ENCODE measurements at regions not wholly inside any gene's neighbourhood (a gene's known extent, or its start where the extent isn't known, plus 50 kb on each side); places are given as distances from the start of the nearest gene placed in this dataset.

DNA sequence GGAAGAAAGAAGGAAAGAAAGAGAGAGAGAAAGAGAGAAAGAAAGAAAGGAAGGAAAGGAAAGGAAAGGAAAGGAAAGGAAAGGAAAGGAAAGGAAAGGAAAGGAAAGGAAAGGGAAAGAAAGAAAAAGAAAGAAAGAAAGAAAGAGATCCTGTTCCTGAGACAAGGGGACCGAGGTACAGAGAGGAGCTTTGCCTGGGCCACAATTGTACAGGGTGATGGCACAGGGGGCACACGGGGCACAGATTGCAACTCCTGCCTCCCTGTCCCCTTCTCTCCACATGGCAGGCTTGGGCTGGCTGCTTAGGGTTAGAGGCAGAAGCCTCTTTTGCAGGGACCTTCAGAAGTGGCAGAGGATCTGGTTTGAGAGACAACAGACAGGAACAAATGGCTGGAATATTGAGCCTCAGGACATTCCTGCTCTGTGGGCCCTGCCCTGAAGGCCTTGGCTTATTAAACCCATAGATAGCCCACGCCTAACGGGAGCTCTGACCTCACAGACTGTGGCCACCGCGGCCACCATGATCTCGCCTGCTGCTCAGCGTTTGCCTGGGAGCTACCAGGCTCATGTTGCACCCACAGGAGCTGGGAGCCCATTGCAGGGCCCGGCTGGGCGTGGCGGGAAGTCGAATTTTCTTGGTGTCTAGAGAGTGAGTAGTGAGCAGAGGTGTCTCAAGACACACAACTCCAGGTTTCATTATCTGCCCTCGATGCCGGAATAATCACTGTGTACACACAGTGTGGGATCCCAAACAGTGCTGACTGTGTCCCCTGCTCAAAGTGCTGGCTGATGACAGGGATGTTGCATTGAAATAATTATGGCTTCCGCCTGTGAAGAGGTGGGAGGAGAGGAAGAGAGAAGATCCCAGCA lies 147.9 kb upstream of the NCOR2 start:
- no peak for DNase-seq (ENCODE audit: low spot score)
- Mint-ChIP-seq H3K27me3 (ENCODE audit: low read depth) (peaks cover 1% of the 10 kb centered on the region), H3K36me3 (ENCODE audit: low read depth) (no peaks in the 10 kb centered on the region), H3K4me1 (ENCODE audit: low read depth) (peaks cover 21% of the 10 kb centered on the region), H3K4me3 (no peak overlapping the region), H3K27ac (peak overlapping the region; percentile 65), H3K9me3 (no peaks in the 10 kb centered on the region)

DNA sequence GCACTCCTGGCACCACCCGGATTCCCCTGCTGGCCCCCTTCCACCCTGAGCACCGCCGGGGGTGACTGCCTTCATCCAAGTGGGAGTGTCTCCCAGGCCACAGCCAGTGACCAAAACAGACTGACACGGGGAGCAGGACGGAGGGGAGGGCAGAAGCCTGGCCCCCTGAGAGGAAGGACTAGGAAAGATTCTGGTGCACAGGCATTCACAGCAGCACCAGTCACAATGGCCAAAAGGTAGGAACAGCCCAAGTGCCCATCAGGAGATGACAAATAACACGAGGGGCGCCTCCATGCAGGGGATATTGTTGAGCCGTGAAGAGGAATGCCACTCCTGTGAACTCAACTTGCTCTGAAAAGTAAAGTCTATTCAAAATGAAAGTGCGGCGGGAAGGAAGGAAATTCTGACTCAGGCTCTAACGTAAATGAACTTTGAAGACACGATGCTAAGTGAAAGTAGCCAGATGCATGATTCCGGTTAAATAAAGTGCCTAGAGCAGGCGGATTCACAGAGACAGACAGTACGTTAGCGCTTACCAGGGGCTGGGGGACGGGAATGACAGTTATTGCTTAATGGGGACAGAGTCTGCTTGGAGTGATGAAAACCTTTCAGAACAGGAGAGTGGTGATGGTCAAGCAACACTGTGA lies 146.1 kb upstream of the NCOR2 start:
- Mint-ChIP-seq H3K4me1 (ENCODE audit: low read depth) (peaks cover 21% of the 10 kb centered on the region), H3K27ac (peak overlapping the region; percentile 90), H3K9me3 (no peaks in the 10 kb centered on the region), H3K4me3 (peak overlapping the region; percentile 66), H3K27me3 (ENCODE audit: low read depth) (peaks cover 1% of the 10 kb centered on the region), H3K36me3 (ENCODE audit: low read depth) (no peaks in the 10 kb centered on the region)
- DNase-seq (ENCODE audit: low spot score), result peak; percentile 79

DNA sequence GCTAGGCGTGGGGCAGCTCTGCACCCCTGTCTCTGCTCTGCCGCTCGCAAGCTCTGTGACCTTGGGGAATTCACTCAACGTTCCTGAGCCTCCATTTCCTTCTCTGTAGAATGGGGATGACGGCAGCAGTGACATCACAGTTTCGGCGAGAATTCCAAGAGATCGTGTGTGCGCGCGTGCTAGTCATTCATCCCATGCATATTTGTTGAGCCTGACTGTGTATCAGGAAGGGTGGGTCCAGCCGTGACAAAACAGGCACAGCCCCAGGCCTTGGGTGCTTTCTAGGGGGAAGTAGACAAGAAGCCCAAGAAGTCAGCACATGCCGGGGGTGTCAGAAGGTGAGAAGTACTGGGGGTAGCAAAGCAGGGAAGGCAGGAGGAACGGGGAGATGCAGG lies 145.6 kb upstream of the NCOR2 start:
- Mint-ChIP-seq H3K4me3 (peak overlapping the region; percentile 66), H3K9me3 (no peaks in the 10 kb centered on the region), H3K36me3 (ENCODE audit: low read depth) (no peaks in the 10 kb centered on the region), H3K27ac (peak overlapping the region; percentile 90), H3K27me3 (ENCODE audit: low read depth) (peaks cover 1% of the 10 kb centered on the region), H3K4me1 (ENCODE audit: low read depth) (peaks cover 21% of the 10 kb centered on the region)
- DNase-seq (ENCODE audit: low spot score), result no peak

DNA sequence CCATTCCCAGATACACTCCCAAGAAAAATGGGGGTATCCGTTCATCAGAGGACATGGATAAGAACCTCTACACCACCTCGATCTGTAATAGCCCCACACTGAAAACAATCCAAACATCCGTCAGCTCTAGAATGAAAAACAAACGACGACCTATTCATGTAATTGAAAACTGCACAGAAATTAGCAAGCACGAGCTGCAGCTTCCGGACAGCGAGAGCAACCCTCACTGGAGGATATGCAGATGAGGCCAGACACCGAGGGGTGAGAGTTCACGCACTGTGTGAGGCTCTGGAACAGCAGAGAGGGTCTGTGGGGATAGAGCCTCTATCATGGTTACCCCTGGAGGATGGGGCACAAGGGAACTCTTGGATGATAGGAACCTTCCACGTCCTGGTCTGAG lies 143.9 kb upstream of the NCOR2 start:
- Mint-ChIP-seq H3K9me3 (no peaks in the 10 kb centered on the region), H3K27ac (no peak overlapping the region), H3K27me3 (ENCODE audit: low read depth) (no peaks in the 10 kb centered on the region), H3K4me1 (ENCODE audit: low read depth) (peaks cover 21% of the 10 kb centered on the region), H3K4me3 (no peak overlapping the region), H3K36me3 (ENCODE audit: low read depth) (no peaks in the 10 kb centered on the region)
- DNase-seq (ENCODE audit: low spot score), result no peak

DNA sequence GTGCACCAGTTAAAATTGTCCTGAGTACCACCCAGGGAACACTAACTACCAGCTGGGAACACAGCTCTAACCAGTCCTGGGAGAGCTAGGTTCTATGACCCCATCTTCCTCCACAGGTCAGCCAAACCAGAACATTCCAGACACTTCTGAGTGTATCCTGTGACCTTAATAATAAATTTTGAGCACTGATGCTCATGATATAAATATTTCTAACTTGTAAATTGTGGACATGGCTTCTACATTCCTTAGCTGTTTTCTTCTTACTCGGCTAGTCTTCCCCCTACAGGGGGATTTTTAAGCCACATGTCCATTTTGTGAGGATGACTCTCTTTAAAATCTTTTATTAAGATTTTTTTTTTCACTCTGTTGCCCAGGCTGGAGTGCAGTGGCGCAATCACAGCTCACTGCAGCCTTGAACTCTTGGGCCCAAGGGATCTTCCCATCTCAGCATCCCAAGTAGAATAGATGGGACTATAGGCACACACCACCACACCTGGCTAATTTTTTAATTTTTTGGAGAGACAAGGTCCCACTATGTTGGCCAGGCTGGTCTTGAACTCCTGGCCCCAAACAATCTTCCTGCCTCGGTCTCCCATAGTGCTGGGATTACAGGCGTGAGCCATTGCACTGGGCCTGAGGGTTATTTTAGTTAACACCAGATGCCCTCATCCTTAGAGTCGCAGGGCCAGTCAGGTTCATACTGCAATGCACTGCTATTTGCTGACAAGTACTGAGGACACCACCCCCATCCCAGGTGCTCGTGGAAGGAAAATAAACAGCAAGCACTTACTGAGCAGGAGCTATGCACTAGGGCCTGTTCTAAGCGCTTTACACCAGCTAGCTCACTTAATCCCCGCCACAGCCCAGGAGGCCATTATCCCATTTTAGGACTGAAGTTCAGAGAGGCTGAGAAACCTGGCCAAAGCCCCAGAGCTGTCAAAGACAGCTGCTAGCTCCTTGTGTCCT lies 142.6 kb upstream of the NCOR2 start:
- DNase-seq (ENCODE audit: low spot score), result no peak
- peaks cover 18% of the 10 kb centered on the region for H3K4me1 Mint-ChIP-seq (ENCODE audit: low read depth)
- no peaks in the 10 kb centered on the region for H3K27me3 Mint-ChIP-seq (ENCODE audit: low read depth)
- no peaks in the 10 kb centered on the region for H3K36me3 Mint-ChIP-seq (ENCODE audit: low read depth)
- H3K27ac Mint-ChIP-seq, result no peak overlapping the region
- H3K9me3 Mint-ChIP-seq, result no peaks in the 10 kb centered on the region
- no peak overlapping the region for H3K4me3 Mint-ChIP-seq

DNA sequence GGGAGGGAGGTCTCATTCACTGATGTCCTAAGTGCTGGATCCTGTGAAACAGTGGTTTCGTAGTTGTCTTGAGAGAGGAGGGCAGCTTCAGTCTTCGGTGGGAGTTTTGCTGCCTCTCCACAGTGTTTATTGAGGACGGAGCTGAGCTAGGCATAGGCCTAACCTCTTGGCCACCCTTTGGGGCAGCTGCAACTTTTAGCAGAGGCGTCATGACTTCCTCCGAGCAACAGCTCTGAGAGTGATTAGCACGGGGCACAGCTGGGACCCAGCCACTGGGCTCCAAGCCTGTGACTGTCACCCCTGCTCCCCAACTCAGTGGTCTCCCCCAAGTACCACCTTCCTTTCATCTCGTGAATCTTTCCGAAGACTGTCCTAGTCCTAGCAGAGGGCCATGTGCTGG lies 139.9 kb upstream of the NCOR2 start:
- H3K9me3 Mint-ChIP-seq, result no peaks in the 10 kb centered on the region
- no peaks in the 10 kb centered on the region for H3K36me3 Mint-ChIP-seq (ENCODE audit: low read depth)
- H3K27ac Mint-ChIP-seq, result no peak overlapping the region
- no peak for DNase-seq (ENCODE audit: low spot score)
- no peak overlapping the region for H3K4me3 Mint-ChIP-seq
- H3K27me3 Mint-ChIP-seq (ENCODE audit: low read depth), result peaks cover 4% of the 10 kb centered on the region
- no peaks in the 10 kb centered on the region for H3K4me1 Mint-ChIP-seq (ENCODE audit: low read depth)

DNA sequence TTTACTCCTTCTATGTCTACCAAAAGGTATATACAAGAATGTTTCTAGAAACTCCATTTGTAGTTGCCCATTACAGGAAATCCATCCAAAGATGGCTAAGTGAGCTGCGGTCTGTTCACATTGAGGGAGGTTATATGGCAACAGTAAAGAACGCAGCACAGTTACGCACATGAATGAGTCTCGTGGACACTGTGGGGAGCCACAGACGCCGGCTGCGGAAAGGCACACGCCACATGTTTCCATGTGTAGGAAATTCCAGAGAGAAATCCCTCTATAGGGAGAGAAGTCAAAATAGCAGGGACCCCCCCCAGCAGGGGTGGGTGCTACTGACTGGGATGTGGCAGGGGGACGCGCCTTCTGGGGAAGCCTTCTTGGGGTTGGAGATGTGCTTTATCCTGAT lies 139.0 kb upstream of the NCOR2 start:
- Mint-ChIP-seq H3K27me3 (ENCODE audit: low read depth) (peaks cover 4% of the 10 kb centered on the region), H3K9me3 (no peaks in the 10 kb centered on the region), H3K4me1 (ENCODE audit: low read depth) (no peaks in the 10 kb centered on the region), H3K27ac (no peak overlapping the region), H3K4me3 (no peak overlapping the region), H3K36me3 (ENCODE audit: low read depth) (no peaks in the 10 kb centered on the region)
- DNase-seq (ENCODE audit: low spot score), result no peak

DNA sequence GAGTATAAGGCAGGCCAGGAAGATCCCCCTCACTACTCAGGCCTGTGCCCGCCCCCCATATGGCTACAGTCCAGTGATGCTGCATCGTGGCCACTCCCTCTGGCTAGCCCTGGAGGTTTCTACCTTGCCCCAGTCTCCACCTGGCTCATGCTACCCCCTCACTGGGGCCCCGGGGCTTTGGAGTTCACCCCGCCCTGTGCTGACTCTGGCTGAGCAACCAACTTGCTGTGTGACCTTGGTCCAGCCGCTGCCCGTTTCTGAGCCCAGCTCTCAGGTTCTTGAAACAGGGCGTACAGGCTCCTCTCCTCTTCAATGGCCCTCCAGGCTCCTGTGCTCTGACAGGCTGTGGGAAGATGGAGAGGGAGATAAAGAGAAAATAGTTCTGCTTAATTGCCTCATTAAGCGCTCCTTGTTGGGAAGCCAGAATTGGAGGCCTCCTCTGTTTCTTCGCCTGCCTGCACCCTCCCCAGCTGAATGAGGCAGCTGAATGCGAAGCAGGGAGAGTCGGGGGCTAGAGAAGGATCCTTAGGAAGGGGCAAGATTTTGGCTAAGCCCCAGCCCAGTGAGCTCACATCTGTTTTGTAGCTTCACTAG lies 138.2 kb upstream of the NCOR2 start:
- peaks cover 4% of the 10 kb centered on the region for H3K27me3 Mint-ChIP-seq (ENCODE audit: low read depth)
- H3K9me3 Mint-ChIP-seq, result no peaks in the 10 kb centered on the region
- no peak for DNase-seq (ENCODE audit: low spot score)
- H3K4me1 Mint-ChIP-seq (ENCODE audit: low read depth), result no peaks in the 10 kb centered on the region
- H3K36me3 Mint-ChIP-seq (ENCODE audit: low read depth), result no peaks in the 10 kb centered on the region
- H3K4me3 Mint-ChIP-seq, result no peak overlapping the region
- no peak overlapping the region for H3K27ac Mint-ChIP-seq

DNA sequence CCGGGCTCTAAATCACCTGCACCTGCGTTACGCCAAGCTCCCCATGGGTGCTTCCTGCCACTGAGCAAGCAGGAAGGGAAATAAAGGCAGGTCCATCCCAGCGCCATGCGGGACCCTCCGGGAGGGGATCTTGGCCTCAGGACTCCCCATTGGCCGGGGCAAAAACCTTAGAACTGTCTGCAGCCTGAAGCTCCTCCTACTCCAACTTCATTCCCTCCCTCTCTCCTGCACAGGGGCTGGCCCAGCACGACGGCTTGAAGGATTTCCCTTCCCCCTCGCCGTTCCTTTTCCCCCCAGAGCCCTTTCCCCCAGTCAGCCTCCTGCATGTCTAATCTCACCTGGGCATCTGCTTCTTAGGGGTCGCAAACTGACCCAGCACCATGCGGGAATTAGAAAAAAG lies 137.2 kb upstream of the NCOR2 start:
- H3K4me3 Mint-ChIP-seq, result no peak overlapping the region
- H3K4me1 Mint-ChIP-seq (ENCODE audit: low read depth), result no peaks in the 10 kb centered on the region
- no peaks in the 10 kb centered on the region for H3K36me3 Mint-ChIP-seq (ENCODE audit: low read depth)
- H3K9me3 Mint-ChIP-seq, result no peaks in the 10 kb centered on the region
- no peak for DNase-seq (ENCODE audit: low spot score)
- no peak overlapping the region for H3K27ac Mint-ChIP-seq
- H3K27me3 Mint-ChIP-seq (ENCODE audit: low read depth), result peaks cover 7% of the 10 kb centered on the region

DNA sequence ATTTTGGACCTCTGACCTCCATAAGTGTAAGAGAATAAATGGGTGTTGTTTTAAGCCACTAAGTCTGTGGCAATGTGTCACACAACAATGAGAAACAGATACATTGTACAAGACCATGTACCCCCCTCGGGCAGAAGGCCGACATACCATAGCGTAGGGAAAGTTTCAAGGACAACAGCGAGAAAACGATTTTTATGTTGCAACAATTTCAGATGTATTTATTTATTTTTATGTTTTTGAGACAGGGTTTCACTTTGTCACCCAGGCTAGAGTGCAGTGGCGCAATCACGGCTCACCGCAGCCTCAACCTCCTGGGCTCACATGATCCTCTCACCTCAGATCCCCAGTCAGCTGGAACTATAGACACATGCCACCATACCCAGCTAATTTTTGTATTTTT lies 136.4 kb upstream of the NCOR2 start:
- H3K4me3 Mint-ChIP-seq, result no peak overlapping the region
- H3K27me3 Mint-ChIP-seq (ENCODE audit: low read depth), result peaks cover 14% of the 10 kb centered on the region
- H3K27ac Mint-ChIP-seq, result no peak overlapping the region
- no peaks in the 10 kb centered on the region for H3K36me3 Mint-ChIP-seq (ENCODE audit: low read depth)
- no peaks in the 10 kb centered on the region for H3K4me1 Mint-ChIP-seq (ENCODE audit: low read depth)
- no peak for DNase-seq (ENCODE audit: low spot score)
- H3K9me3 Mint-ChIP-seq, result no peaks in the 10 kb centered on the region

DNA sequence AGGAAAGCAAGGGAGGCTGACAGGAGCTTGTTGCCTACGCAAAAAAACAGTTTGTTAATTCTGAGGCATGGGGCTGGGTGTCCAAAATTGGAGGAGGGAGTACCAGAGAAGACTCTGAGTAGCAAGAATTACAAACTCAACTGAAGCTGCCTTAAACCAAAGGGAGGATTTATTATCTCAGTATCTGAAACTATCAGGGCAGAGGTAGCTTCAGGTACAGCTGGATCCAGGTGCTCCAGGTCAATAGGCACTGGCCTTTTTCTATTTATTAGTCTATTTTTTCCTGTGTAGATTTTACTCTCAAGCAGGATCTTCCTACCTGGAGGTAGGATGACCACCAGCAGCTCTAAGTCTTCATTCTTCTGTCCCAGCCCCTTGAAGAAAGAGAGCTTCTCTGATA lies 135.3 kb upstream of the NCOR2 start:
- Mint-ChIP-seq H3K4me3 (no peak overlapping the region), H3K9me3 (no peaks in the 10 kb centered on the region), H3K27me3 (ENCODE audit: low read depth) (peaks cover 21% of the 10 kb centered on the region), H3K27ac (no peak overlapping the region), H3K4me1 (ENCODE audit: low read depth) (no peaks in the 10 kb centered on the region), H3K36me3 (ENCODE audit: low read depth) (no peaks in the 10 kb centered on the region)
- DNase-seq (ENCODE audit: low spot score), result no peak

DNA sequence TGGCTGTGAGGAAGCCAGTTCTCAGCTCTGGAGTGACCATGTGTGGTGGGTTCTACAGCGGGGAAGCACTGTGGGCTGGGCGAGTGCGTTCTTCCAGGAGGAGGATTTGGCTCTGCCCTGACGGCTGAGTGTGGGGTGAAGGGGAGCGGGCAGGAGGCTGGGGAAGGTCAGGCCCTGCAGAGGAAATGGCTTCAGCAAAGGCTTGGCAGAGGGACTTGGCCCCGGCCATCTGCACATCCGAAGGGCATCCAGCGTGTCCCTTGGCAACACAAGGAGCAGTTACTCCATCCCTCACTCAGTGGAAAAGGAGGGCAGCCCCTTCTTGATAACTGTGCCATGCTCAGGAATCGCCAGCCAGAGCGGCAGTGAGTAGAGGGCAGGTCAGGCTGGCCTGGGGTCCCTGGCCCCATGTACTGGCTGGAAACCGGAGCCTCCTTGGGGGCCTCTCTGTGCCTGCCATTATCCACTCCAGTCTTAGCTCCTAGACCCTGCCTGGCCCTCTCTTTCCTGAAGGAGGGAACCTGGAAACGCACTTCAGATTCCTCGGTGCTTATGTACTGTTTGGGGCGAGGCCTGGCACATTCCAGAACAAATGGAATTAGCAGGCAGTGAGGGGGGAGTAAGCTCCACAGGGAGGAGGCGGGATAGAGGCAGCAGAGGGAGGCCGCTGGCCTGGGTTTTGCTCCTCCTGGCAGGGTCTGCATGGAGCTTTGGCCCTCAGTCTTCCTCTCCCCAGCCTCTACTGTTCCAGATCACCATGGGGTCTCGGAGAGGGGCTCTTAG lies 133.6 kb upstream of the NCOR2 start:
- H3K4me3 Mint-ChIP-seq, result no peak overlapping the region
- no peak for DNase-seq (ENCODE audit: low spot score)
- no peaks in the 10 kb centered on the region for H3K9me3 Mint-ChIP-seq
- no peak overlapping the region for H3K27ac Mint-ChIP-seq
- H3K27me3 Mint-ChIP-seq (ENCODE audit: low read depth), result peaks cover 21% of the 10 kb centered on the region
- H3K4me1 Mint-ChIP-seq (ENCODE audit: low read depth), result no peaks in the 10 kb centered on the region
- no peaks in the 10 kb centered on the region for H3K36me3 Mint-ChIP-seq (ENCODE audit: low read depth)

DNA sequence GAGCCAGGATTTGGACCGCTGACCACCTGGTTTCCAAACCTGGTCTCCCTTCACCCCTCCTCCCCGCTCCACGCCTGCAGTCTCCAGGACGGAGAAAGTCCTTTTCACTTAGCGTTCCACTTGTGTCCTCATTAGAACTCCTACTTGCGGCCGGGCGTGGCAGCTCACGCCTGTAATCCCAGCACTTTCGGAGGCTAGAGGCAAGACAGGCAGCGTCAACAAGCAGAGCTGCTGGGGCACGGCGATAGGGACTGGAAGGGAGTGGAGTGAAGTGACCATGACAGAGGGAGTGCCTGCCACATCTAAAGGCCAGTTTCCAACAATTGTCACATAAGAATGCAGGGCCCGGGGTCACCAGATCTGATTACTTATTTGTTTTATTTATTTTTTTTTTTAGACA lies 132.5 kb upstream of the NCOR2 start:
- no peaks in the 10 kb centered on the region for H3K4me1 Mint-ChIP-seq (ENCODE audit: low read depth)
- no peaks in the 10 kb centered on the region for H3K9me3 Mint-ChIP-seq
- H3K36me3 Mint-ChIP-seq (ENCODE audit: low read depth), result no peaks in the 10 kb centered on the region
- H3K27me3 Mint-ChIP-seq (ENCODE audit: low read depth), result peaks cover 23% of the 10 kb centered on the region
- no peak overlapping the region for H3K4me3 Mint-ChIP-seq
- no peak for DNase-seq (ENCODE audit: low spot score)
- H3K27ac Mint-ChIP-seq, result no peak overlapping the region

All from T-helper 2 cell treated with Interferon-gamma antibody and Interleukin-4, amounts not matched to agents 5 μg/mL and 100 μg/mL, for 36 hours (primary cell).